GM13976 (cell line): ENCODE measurements at regions not wholly inside any gene's neighbourhood (a gene's known extent, or its start where the extent isn't known, plus 50 kb on each side); places are given as distances from the start of the nearest gene placed in this dataset.

Experiments
- DNase-seq: peaks from one replicate; pipeline ENCODE4 v3.0.0; 2012; ENCODE audit warnings: low spot score
- CTCF ChIP-seq: IDR thresholded peaks from 2 replicates; pipeline ENCODE4 v1.5.1; 2012; ENCODE audit warnings: borderline replicate concordance, mild to moderate bottlenecking; ENCODE audit not compliant: insufficient read depth; ENCODE audit errors: extremely low read depth, missing control alignments, control extremely low read depth
- in situ Hi-C: fragments of 300-500 bp; cut with MboI; formaldehyde crosslinking; loops from one replicate; pipeline ENCODE4 v1.12.0; 2022; ENCODE audit warnings: low sequenced_read_pairs, mixed read lengths, inconsistent platforms; ENCODE audit not compliant: unreplicated experiment

- no peak for DNase-seq
- TF ChIP-seq CTCF: no peak
- in situ Hi-C loops: no loop called here
These were observed 595.9 kb upstream of the AUTS2 start for GRCh38 chr7:69002416-69002815.

GRCh38 chr7:69012149-69012548 lies 586.1 kb upstream of the AUTS2 start:
- in situ Hi-C loops: no loop called here
- TF ChIP-seq CTCF: no peak
- no peak for DNase-seq

- TF ChIP-seq CTCF: no peak
- no peak for DNase-seq
- in situ Hi-C loops: no loop called here
These were observed 581.1 kb upstream of the AUTS2 start for GRCh38 chr7:69017208-69017607.

- in situ Hi-C loops: no loop called here
- no peak for TF ChIP-seq CTCF
These were observed 580.1 kb upstream of the AUTS2 start for GRCh38 chr7:69018200-69018599.

GRCh38 chr7:69019437-69019836 lies 578.8 kb upstream of the AUTS2 start:
- no peak for TF ChIP-seq CTCF
- no peak for DNase-seq
- in situ Hi-C loops: no loop called here

More at GRCh38 chr7:69018200-69018599, 580.1 kb upstream of the AUTS2 start:
- DNase-seq: no peak

GRCh38 chr7:69020536-69020935 lies 577.7 kb upstream of the AUTS2 start:
- in situ Hi-C loops: no loop called here
- TF ChIP-seq CTCF: no peak
- DNase-seq: no peak

GRCh38 chr7:69025249-69025648 lies 573.0 kb upstream of the AUTS2 start:
- in situ Hi-C loops: no loop called here
- TF ChIP-seq CTCF: no peak
- no peak for DNase-seq
